T-helper 1 cell treated with Interleukin-12 subunit alpha and Interleukin-12 subunit beta and Interleukin-4 antibody, amounts not matched to agents 30 μg/mL and 1 μg/mL, for 36 hours (primary cell): ENCODE measurements at regions not wholly inside any gene's neighbourhood (a gene's known extent, or its start where the extent isn't known, plus 50 kb on each side); places are given as distances from the start of the nearest gene placed in this dataset.

Experiments used
- H3K27ac Mint-ChIP-seq: one replicate; pipeline ENCODE4 v1.8.0; 2021; ENCODE audit warnings: mild to moderate bottlenecking, mixed read lengths
- H3K27me3 Mint-ChIP-seq: one replicate; pipeline ENCODE4 v1.8.0; 2021; ENCODE audit warnings: low read depth, mixed read lengths
- H3K36me3 Mint-ChIP-seq: one replicate; pipeline ENCODE4 v1.8.0; 2021; ENCODE audit warnings: low read depth, mixed read lengths
- H3K4me1 Mint-ChIP-seq: one replicate; pipeline ENCODE4 v1.8.0; 2021; ENCODE audit warnings: low read depth, mixed read lengths
- H3K4me3 Mint-ChIP-seq: one replicate; pipeline ENCODE4 v1.8.0; 2021; ENCODE audit warnings: mild to moderate bottlenecking, moderate library complexity, mixed read lengths
- H3K9me3 Mint-ChIP-seq: one replicate; pipeline ENCODE4 v1.8.0; 2021; ENCODE audit warnings: mixed read lengths

DNA sequence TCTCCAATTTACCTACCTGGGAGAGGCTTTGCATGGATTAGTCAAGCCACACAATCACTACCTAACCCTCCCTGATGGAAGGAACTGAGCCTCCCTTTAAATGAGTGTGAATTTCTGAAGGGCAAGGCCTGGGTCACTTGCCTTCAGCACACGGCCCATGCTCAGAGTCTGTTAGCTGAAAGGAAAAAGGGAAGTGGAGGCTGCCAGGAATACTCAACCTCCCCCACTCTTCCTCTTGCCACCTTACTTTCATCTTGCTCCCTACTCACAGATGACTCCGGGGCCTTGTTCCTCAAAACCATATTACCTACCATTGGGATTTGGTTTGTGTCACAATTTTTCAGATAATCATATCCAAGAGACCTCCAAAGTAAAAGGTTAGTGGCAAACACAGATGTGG is 220.0 kb downstream of the ABHD5 start:
- no peaks in the 10 kb centered on the region for H3K36me3 Mint-ChIP-seq
- H3K27ac Mint-ChIP-seq = no peak overlapping the region
- H3K27me3 Mint-ChIP-seq = peaks cover 4% of the 10 kb centered on the region
- no peak overlapping the region for H3K4me3 Mint-ChIP-seq
- no peaks in the 10 kb centered on the region for H3K4me1 Mint-ChIP-seq
- no peaks in the 10 kb centered on the region for H3K9me3 Mint-ChIP-seq

DNA sequence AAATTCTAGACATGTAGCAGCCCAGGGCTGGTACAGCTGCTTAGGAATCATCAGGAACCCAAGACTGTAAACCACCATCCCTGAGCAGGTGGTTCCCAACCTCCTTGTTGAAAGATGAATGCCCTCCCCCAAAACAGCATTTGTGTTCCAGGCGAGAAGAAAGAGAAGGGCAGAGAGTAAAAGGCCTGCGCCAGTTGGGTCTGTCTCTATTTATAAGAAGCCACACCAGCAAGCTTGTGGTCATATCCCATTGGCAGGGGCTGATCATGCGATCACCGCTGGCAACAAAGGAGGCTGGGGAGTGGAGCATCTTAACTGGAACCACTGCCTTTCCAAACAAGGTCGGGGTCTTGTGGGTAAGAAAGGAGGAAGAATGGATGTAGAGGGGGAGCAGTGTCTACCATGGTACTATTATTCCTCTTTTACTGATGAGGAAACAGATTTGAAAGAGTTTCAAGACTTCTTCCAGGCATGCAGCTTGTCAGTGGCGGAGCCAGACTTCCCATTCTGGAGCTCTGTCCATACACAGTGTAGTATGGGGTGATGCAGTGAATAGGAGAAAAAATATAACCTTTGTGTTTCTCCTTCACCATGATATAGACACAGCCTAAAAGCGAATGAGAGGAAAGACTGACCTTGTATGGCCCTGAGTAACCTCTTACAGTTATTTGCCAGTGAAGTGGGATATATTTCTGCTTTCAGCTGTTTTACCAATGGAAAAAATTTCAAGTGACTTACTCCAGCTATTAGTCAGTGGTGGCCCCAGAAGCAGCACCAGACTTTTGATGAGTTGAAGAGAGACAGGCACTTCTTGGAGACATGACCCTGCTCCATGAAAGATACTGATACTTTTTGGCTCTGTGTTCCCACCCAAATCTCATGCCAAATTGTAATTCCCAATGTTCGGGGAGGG is 222.6 kb downstream of the ABHD5 start:
- Mint-ChIP-seq H3K4me3 (no peak overlapping the region), H3K36me3 (no peaks in the 10 kb centered on the region), H3K9me3 (no peaks in the 10 kb centered on the region), H3K27me3 (peaks cover 4% of the 10 kb centered on the region), H3K4me1 (no peaks in the 10 kb centered on the region), H3K27ac (no peak overlapping the region)

DNA sequence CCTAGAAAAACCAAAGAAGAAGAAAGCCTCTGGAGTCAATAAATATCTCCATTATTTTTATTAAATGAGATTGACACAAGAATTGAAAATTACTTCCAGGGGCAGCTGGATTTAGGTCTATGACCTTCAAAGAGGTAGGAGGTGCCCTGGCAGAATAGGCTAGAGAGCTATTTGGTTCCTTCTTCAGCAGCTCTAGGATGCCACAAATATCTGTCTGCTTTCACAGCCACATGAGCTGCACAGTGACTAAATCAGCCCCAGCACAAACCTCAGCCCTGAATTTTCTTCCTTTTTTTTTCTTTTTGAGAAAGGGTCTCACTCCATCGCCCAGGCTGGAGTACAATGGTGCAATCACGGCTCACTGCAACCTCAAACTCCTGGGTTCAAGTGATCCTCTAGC is 223.5 kb downstream of the ABHD5 start:
- H3K4me1 Mint-ChIP-seq = no peaks in the 10 kb centered on the region
- H3K9me3 Mint-ChIP-seq = no peaks in the 10 kb centered on the region
- no peak overlapping the region for H3K27ac Mint-ChIP-seq
- H3K36me3 Mint-ChIP-seq = no peaks in the 10 kb centered on the region
- peaks cover 9% of the 10 kb centered on the region for H3K27me3 Mint-ChIP-seq
- H3K4me3 Mint-ChIP-seq = no peak overlapping the region

DNA sequence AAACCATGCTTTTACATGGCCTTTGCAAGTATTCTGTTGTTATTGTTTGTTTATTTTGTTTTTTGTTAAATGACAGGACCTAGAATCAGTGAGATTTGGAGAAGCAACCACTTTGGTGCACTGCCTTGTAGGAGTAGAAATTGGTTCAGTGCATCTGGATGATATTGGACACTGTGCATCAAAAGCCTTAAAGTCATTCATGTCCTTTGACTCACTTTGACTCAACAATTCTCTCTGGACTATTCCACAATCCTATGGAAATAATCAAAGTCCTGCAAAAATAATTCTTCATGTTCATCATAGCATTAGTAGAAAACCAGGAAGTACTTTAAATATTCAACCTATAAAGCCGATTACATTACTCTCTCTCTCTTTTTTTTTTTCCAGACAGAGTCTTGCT is 224.8 kb downstream of the ABHD5 start:
- no peaks in the 10 kb centered on the region for H3K9me3 Mint-ChIP-seq
- H3K36me3 Mint-ChIP-seq = no peaks in the 10 kb centered on the region
- no peaks in the 10 kb centered on the region for H3K4me1 Mint-ChIP-seq
- H3K27ac Mint-ChIP-seq = no peak overlapping the region
- H3K4me3 Mint-ChIP-seq = no peak overlapping the region
- H3K27me3 Mint-ChIP-seq = peaks cover 9% of the 10 kb centered on the region

DNA sequence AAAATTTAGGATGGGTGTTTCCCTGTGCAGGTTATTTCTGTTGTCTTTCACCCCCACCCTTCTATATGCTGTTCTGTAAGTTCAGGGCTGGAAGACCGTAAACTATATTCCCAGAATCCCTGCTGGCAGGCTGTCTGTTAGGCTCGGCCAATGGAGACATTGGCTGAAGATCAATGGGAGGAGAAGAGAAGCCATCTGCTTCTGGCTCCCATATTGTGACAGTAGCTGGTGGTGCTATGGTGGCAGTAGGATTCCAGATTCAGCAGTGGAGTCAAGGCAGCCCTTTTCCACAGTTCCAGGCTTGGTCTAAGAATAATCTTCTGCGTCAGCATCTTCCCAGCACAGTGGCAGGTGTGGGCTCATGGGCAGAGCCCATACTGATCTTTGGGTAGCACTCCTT is 226.6 kb downstream of the ABHD5 start:
- peaks cover 21% of the 10 kb centered on the region for H3K27me3 Mint-ChIP-seq
- no peak overlapping the region for H3K4me3 Mint-ChIP-seq
- no peaks in the 10 kb centered on the region for H3K36me3 Mint-ChIP-seq
- H3K9me3 Mint-ChIP-seq = no peaks in the 10 kb centered on the region
- H3K4me1 Mint-ChIP-seq = no peaks in the 10 kb centered on the region
- no peak overlapping the region for H3K27ac Mint-ChIP-seq

DNA sequence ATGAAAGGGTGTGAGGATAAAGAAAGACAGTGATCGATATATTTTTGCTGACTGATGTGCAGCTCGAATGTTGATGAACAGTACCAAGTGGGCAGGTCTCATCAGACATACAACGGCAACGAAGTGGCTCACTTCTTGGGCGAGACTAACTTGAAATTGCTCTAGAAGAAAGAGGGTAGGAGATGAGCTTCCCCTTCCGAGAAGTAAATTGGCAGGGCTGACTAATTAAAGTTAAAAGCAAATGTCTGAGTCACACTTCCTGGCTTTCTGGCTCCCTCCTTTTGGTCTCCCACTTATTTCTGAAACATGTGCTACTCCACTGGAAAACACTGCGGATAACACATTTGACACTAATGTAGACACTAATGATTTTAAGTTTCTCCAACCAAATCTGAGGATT is 228.3 kb downstream of the ABHD5 start:
- Mint-ChIP-seq H3K27ac (no peak overlapping the region), H3K9me3 (no peaks in the 10 kb centered on the region), H3K4me3 (no peak overlapping the region), H3K27me3 (peaks cover 33% of the 10 kb centered on the region), H3K4me1 (no peaks in the 10 kb centered on the region), H3K36me3 (no peaks in the 10 kb centered on the region)

DNA sequence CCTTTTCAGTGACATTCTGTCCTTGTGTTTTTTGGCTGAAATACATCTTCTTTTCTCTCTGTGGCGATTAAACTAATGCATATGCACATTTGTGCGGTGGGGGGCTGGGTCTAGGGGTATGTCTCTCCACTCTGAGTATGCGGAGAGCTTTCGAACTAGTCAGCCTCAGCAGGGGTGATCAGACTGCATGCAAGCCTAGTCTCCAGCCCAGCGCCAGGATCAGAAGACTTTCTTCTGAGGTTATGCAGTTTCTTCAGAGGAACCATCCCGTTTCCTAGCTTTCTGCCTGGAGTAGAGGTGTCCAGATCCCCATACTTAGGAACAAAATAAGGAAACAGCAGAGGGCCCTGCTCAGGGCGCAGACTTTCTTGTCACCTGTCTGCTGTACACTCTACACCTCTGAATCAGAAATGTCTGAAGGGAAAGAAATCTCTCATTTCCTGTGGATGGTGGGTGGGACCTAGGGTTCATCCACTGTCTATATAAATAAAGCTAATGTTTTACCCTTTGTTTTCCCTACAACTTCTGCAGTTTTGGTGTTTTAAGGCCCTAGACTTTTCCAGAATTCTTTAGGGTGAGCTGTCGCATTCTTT is 230.4 kb downstream of the ABHD5 start:
- H3K27ac Mint-ChIP-seq = no peak overlapping the region
- H3K4me1 Mint-ChIP-seq = no peaks in the 10 kb centered on the region
- H3K4me3 Mint-ChIP-seq = no peak overlapping the region
- H3K27me3 Mint-ChIP-seq = peaks cover 41% of the 10 kb centered on the region
- H3K36me3 Mint-ChIP-seq = no peaks in the 10 kb centered on the region
- H3K9me3 Mint-ChIP-seq = no peaks in the 10 kb centered on the region

DNA sequence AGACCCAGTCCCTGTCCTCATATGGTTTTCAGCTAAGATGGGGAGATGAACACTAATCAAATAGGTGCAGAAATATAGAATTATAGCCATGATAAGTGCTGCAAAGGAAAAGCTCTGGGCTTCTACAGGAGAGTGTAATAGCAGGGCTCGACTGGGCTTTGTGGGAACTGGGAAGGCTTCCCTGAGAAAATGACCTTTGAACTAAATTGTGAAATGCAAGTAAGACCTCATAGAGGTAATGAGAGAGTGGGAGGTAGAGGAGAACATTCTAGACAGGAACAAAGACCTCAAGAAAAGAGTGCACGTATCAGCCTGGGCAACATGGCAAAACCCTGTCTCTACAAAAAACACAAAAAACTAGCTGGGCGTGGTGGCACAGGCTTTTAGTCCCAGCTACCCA is 231.6 kb downstream of the ABHD5 start:
- Mint-ChIP-seq H3K27ac (no peak overlapping the region), H3K4me3 (no peak overlapping the region), H3K27me3 (peaks cover 41% of the 10 kb centered on the region), H3K4me1 (no peaks in the 10 kb centered on the region), H3K9me3 (no peaks in the 10 kb centered on the region), H3K36me3 (no peaks in the 10 kb centered on the region)

DNA sequence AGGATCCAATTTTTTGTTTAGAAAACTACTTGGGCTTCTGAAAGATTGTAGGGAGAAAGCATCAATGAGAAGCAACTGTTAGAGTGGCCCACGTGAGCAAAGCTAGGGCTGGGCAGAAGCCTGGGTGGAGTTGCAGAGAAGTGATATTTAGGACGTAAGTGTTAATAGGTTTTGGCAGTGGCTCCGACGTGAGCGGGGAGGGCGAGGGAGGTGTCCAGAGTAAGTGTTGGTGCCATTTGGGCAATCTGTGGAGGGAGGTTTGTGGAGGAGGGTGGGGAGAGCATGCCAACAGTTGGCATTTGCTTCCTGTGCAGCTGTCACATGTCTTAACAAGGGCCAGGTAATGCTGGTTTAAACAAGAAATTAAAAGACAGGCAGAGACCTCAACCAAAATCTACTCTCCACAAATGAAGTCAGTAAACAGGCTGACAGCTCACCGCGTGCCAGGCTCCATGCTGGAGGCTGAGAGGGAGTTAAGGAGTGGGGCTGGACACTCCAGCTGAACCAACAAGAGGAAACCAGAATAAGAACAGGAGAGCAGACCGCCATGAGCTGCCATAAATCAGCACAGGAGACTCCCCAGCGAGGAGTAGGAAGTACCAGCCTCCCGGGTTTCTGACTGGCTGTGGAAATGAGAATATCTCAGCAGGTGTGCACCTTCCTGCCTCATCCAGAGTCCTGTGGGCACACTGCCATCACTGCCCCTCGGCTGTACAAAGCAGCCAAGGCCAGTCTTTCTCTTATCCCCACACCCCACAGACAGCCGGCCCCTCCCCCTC is 232.6 kb downstream of the ABHD5 start:
- Mint-ChIP-seq H3K27ac (no peak overlapping the region), H3K27me3 (peaks cover 41% of the 10 kb centered on the region), H3K36me3 (no peaks in the 10 kb centered on the region), H3K4me3 (no peak overlapping the region), H3K4me1 (no peaks in the 10 kb centered on the region), H3K9me3 (no peaks in the 10 kb centered on the region)

DNA sequence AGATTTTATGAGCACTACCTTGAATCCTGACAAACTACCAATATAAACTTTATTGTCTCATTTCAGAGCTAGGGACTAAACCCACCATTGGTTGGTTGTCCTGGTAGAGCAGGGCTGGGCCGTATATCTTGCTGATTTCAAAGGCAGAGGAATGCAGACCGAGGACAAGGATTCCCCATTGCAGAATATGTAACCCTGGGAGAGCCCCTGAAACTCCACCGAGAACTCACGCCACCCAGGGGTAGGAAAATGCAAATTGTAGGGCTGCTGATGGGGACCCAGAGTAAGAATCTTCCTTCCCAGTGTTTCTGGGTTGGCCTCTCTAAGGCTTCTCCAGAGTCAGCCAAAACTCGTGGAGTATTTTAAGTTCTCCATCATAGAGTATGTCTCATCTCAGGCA is 235.3 kb downstream of the ABHD5 start:
- Mint-ChIP-seq H3K27ac (no peak overlapping the region), H3K4me1 (no peaks in the 10 kb centered on the region), H3K4me3 (no peak overlapping the region), H3K9me3 (no peaks in the 10 kb centered on the region), H3K27me3 (peaks cover 39% of the 10 kb centered on the region), H3K36me3 (no peaks in the 10 kb centered on the region)

DNA sequence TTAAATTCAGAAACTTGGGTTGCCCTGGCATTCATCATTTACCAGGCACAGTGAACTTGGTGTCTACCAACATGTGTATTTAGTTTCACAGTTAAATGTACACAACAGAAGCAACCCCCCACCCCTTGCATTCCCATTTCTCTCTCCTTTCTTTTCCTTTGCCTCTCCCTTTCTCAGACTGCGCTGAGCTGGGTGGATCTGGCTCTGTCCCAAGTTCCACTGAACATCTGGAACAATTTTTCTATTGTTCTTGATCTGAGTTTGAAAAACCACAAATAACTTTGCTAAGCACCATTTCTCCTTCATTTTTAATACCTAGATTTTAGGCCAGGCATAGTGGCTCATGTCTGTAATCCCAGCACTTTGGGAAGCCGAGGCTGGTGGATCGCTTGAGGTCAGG is 242.2 kb downstream of the ABHD5 start:
- Mint-ChIP-seq H3K27ac (no peak overlapping the region), H3K4me1 (no peaks in the 10 kb centered on the region), H3K27me3 (peaks cover 19% of the 10 kb centered on the region), H3K4me3 (no peak overlapping the region), H3K36me3 (no peaks in the 10 kb centered on the region), H3K9me3 (no peaks in the 10 kb centered on the region)

DNA sequence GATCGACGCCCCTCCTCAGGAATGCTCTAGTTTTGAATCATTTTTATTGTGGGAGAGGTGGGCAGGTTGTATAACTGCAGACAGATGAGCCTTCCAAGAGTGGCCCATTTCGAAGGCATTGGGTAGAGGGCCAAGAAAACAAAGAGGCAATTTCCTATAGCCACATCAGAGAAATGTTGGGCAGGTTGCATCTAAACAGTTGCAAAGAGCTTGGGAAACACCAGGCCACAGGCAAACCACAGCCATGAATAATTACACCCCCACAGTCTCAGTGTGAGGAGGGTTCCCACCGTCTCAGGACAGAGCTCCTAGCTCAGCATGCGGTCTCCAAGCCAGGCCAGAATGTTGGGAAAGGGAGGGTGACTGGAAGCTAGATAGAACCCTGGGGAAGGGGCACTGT is 257.3 kb downstream of the ABHD5 start:
- no peaks in the 10 kb centered on the region for H3K36me3 Mint-ChIP-seq
- peaks cover 17% of the 10 kb centered on the region for H3K4me1 Mint-ChIP-seq
- peaks cover 7% of the 10 kb centered on the region for H3K27me3 Mint-ChIP-seq
- H3K27ac Mint-ChIP-seq = no peak overlapping the region
- no peaks in the 10 kb centered on the region for H3K9me3 Mint-ChIP-seq
- H3K4me3 Mint-ChIP-seq = no peak overlapping the region

DNA sequence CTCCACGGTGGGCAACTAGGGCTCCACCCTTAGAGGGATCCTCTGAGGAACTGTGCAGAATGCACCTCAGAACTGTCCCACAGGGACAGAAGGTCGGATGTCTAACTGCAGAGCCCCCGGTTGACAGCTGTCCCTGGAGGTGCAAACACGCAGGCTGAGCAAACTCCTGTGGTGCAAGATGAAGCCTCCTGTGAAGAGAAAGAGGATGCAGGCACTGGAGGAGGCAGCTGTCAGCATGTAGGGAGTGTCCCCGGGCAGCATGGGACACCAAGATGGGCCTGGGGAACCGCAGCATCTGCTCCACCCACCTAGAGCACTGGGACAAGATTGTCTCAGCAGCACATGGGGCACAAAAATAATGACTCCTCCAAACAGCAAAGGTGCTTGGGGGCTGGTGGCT is 258.9 kb downstream of the ABHD5 start:
- Mint-ChIP-seq H3K27ac (no peak overlapping the region), H3K9me3 (no peaks in the 10 kb centered on the region), H3K36me3 (no peaks in the 10 kb centered on the region), H3K27me3 (peaks cover 8% of the 10 kb centered on the region), H3K4me1 (peaks cover 17% of the 10 kb centered on the region), H3K4me3 (no peak overlapping the region)

DNA sequence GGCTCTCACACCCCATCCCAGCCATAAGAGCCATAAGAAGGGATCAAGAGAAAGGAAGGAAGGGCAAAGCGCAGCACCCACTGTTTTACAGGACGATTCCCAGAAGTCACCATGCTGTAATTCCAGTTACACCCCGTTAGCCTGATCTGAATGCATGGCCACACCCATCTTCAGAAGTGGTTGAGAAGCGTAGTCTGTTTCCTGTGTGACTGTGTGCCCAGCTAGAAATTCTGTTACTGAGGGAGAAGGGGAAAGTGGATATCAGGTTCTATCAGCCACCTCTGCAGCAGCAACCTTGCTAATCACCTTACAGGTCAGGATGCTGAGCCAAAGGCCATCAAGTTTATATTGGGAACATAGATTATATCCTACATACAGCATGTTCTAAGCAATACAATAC is 260.0 kb downstream of the ABHD5 start:
- Mint-ChIP-seq H3K4me3 (no peak overlapping the region), H3K27me3 (peaks cover 16% of the 10 kb centered on the region), H3K36me3 (no peaks in the 10 kb centered on the region), H3K4me1 (peaks cover 17% of the 10 kb centered on the region), H3K9me3 (no peaks in the 10 kb centered on the region), H3K27ac (no peak overlapping the region)

DNA sequence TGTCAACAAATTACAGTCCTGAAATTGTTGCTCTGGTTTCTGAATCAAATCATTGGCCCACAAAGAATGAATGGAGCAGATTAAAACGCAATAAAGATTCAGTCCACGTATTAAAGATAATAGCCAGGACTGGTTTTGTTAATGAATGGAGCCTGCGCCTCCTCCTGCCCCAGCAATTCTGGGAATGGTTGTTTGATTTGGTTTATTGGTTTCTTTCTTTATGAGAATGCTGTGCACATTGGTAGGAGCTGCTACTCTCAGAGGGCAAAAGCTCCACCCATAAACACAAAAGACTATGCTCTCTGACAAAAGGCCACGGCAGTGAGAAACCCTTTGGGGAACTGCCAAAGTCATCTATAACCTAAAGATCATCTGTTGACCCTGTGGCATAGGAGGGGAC is 261.1 kb downstream of the ABHD5 start:
- no peaks in the 10 kb centered on the region for H3K36me3 Mint-ChIP-seq
- H3K4me1 Mint-ChIP-seq = peaks cover 17% of the 10 kb centered on the region
- H3K9me3 Mint-ChIP-seq = no peaks in the 10 kb centered on the region
- H3K27me3 Mint-ChIP-seq = peaks cover 24% of the 10 kb centered on the region
- H3K27ac Mint-ChIP-seq = no peak overlapping the region
- no peak overlapping the region for H3K4me3 Mint-ChIP-seq
